ACC112 (cell line): ENCODE measurements at regions not wholly inside any gene's neighbourhood (a gene's known extent, or its start where the extent isn't known, plus 50 kb on each side); places are given as distances from the start of the nearest gene placed in this dataset.
"Not testable (repeated sequence)": the region's sequence is repeated elsewhere in the genome, so short reads cannot be mapped to it uniquely, and the experiment has no call there.

ENCODE experiments used
- H2AFZ ChIP-seq: fragments of 200-600 bp; sonication (generic); one replicate; pipeline ENCODE4 v1.6.0; 2017; ENCODE audit warnings: antibody characterized with exemption, low read length; ENCODE audit not compliant: unreplicated experiment
- H3K27ac ChIP-seq: fragments of 200-600 bp; sonication (generic); 2 replicates; pipeline ENCODE4 v1.5.1; 2014; ENCODE audit warnings: low read depth, mild to moderate bottlenecking, antibody characterized with exemption, low read length, moderate library complexity
- H3K27me3 ChIP-seq: fragments of 200-600 bp; sonication (generic); 2 replicates; pipeline ENCODE4 v1.6.1; 2014; ENCODE audit warnings: mild to moderate bottlenecking, antibody characterized with exemption, low read length, moderate library complexity, mixed read lengths; ENCODE audit not compliant: insufficient read depth
- H3K36me3 ChIP-seq: fragments of 200-600 bp; sonication (generic); 2 replicates; pipeline ENCODE4 v1.6.1; 2016; ENCODE audit warnings: mild to moderate bottlenecking, antibody characterized with exemption, low read length, moderate library complexity, mixed read lengths; ENCODE audit not compliant: insufficient read depth
- H3K4me1 ChIP-seq: fragments of 200-600 bp; sonication (generic); one replicate; pipeline ENCODE4 v1.6.1; 2016; ENCODE audit warnings: low read length, mixed read lengths; ENCODE audit not compliant: insufficient read depth, unreplicated experiment, control insufficient read depth
- H3K4me3 ChIP-seq: fragments of 200-600 bp; sonication (generic); 2 replicates; pipeline ENCODE4 v1.5.1; 2014; ENCODE audit warnings: mild to moderate bottlenecking, low read depth, low read length
- H3K79me2 ChIP-seq: fragments of 200-600 bp; sonication (generic); one replicate; pipeline ENCODE4 v1.6.0; 2016; ENCODE audit warnings: low read length; ENCODE audit not compliant: control insufficient read depth, unreplicated experiment, insufficient read depth

GRCh38 chr16:13336907-13337881 lies 435.8 kb downstream of the SHISA9 start:
- not testable (repeated sequence) for H3K4me1 ChIP-seq, H3K36me3 ChIP-seq, H3K27me3 ChIP-seq, H3K79me2 ChIP-seq, H2AFZ ChIP-seq, H3K4me3 ChIP-seq, H3K27ac ChIP-seq

GRCh38 chr16:13338044-13338443 lies 436.6 kb downstream of the SHISA9 start:
- no peaks in the 10 kb centered on the region for H3K27me3 ChIP-seq
- no peaks in the 10 kb centered on the region for H3K36me3 ChIP-seq
- H3K4me1 ChIP-seq = no peaks in the 10 kb centered on the region
- no peak overlapping the region for H3K27ac ChIP-seq
- no peak overlapping the region for H3K4me3 ChIP-seq
- H3K79me2 ChIP-seq = no peaks in the 10 kb centered on the region
- no peak overlapping the region for H2AFZ ChIP-seq

- Histone ChIP-seq H3K36me3 (no peaks in the 10 kb centered on the region), H3K27ac (no peak overlapping the region), H3K27me3 (no peaks in the 10 kb centered on the region), H3K4me1 (no peaks in the 10 kb centered on the region), H2AFZ (no peak overlapping the region), H3K4me3 (no peak overlapping the region), H3K79me2 (no peaks in the 10 kb centered on the region)
These were observed 441.3 kb downstream of the SHISA9 start for GRCh38 chr16:13342675-13343074.

GRCh38 chr16:13344001-13344400 lies 442.6 kb downstream of the SHISA9 start:
- H3K4me1 ChIP-seq = no peaks in the 10 kb centered on the region
- H3K27me3 ChIP-seq = no peaks in the 10 kb centered on the region
- no peaks in the 10 kb centered on the region for H3K79me2 ChIP-seq
- H3K4me3 ChIP-seq = no peak overlapping the region
- no peaks in the 10 kb centered on the region for H3K36me3 ChIP-seq
- no peak overlapping the region for H2AFZ ChIP-seq
- H3K27ac ChIP-seq = no peak overlapping the region

GRCh38 chr16:13348416-13348815 lies 447.0 kb downstream of the SHISA9 start:
- no peaks in the 10 kb centered on the region for H3K4me1 ChIP-seq
- H2AFZ ChIP-seq = no peak overlapping the region
- no peaks in the 10 kb centered on the region for H3K79me2 ChIP-seq
- H3K27me3 ChIP-seq = no peaks in the 10 kb centered on the region
- no peak overlapping the region for H3K27ac ChIP-seq
- H3K4me3 ChIP-seq = no peak overlapping the region
- H3K36me3 ChIP-seq = no peaks in the 10 kb centered on the region

GRCh38 chr16:13350000-13350399 lies 448.6 kb downstream of the SHISA9 start:
- H3K79me2 ChIP-seq = no peaks in the 10 kb centered on the region
- no peak overlapping the region for H3K27ac ChIP-seq
- H3K27me3 ChIP-seq = no peaks in the 10 kb centered on the region
- H3K4me3 ChIP-seq = no peak overlapping the region
- H3K36me3 ChIP-seq = no peaks in the 10 kb centered on the region
- no peaks in the 10 kb centered on the region for H3K4me1 ChIP-seq
- no peak overlapping the region for H2AFZ ChIP-seq

GRCh38 chr16:13351181-13351580 lies 449.8 kb downstream of the SHISA9 start:
- Histone ChIP-seq H3K4me3 (no peak overlapping the region), H3K79me2 (no peaks in the 10 kb centered on the region), H3K4me1 (no peaks in the 10 kb centered on the region), H3K36me3 (no peaks in the 10 kb centered on the region), H3K27ac (no peak overlapping the region), H2AFZ (no peak overlapping the region), H3K27me3 (no peaks in the 10 kb centered on the region)

GRCh38 chr16:13351601-13352217 lies 450.3 kb downstream of the SHISA9 start:
- H3K36me3 ChIP-seq = no peaks in the 10 kb centered on the region
- H3K27me3 ChIP-seq = no peaks in the 10 kb centered on the region
- H3K4me1 ChIP-seq = no peaks in the 10 kb centered on the region
- H3K27ac ChIP-seq = no peak overlapping the region
- H2AFZ ChIP-seq = no peak overlapping the region
- H3K4me3 ChIP-seq = no peak overlapping the region
- H3K79me2 ChIP-seq = no peaks in the 10 kb centered on the region

- not testable (repeated sequence) for H3K36me3 ChIP-seq, H3K27ac ChIP-seq, H3K4me1 ChIP-seq, H2AFZ ChIP-seq, H3K79me2 ChIP-seq, H3K27me3 ChIP-seq, H3K4me3 ChIP-seq
These were observed 451.4 kb downstream of the SHISA9 start for GRCh38 chr16:13352796-13353195.

GRCh38 chr16:13357842-13358241 lies 456.4 kb downstream of the SHISA9 start:
- not testable (repeated sequence) for H2AFZ ChIP-seq, H3K4me1 ChIP-seq, H3K27me3 ChIP-seq, H3K27ac ChIP-seq, H3K79me2 ChIP-seq, H3K4me3 ChIP-seq, H3K36me3 ChIP-seq

GRCh38 chr16:13359835-13360234 lies 458.4 kb downstream of the SHISA9 start:
- H3K27me3 ChIP-seq = no peaks in the 10 kb centered on the region
- H3K79me2 ChIP-seq = no peaks in the 10 kb centered on the region
- H3K27ac ChIP-seq = no peak overlapping the region
- no peaks in the 10 kb centered on the region for H3K36me3 ChIP-seq
- no peak overlapping the region for H2AFZ ChIP-seq
- H3K4me1 ChIP-seq = no peaks in the 10 kb centered on the region
- no peak overlapping the region for H3K4me3 ChIP-seq
